ENCODE measurements at regions not wholly inside any gene's neighbourhood (a gene's known extent, or its start where the extent isn't known, plus 50 kb on each side); places are given as distances from the start of the nearest gene placed in this dataset.

DNA sequence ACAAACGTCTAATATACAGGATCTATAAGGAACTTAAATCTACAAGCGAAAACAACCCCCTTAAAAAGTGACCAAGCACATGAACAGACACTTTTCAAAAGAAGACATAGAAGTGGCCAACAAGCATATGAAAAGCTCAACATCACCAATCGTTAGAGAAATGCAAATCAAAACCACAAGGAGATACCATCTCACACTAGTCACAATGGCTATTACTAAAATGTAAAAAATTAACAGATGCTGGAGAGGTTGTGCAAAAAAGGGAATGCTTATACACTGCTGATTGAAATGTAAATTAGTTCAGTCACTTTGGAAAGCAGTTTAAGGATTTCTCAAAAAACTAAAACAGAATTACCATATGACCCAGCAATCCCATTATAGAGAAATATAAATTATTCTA is 1148.5 kb upstream of the FAM98A start:
- no peak overlapping the region for H3K4me3 ChIP-seq (ENCODE audit: low read depth in 1 of 3, low read length in 3 of 3)
- DNase-seq (ENCODE audit: low spot score) = no peak
- no peaks in the 10 kb centered on the region for H3K27me3 ChIP-seq (ENCODE audit: control insufficient read depth in 4 of 4, insufficient read depth in 4 of 4, low read length in 3 of 4)
- no peak overlapping the region for H3K27ac ChIP-seq (ENCODE audit: low read depth in 1 of 2, low read length in 2 of 2)
- TF ChIP-seq EGR1 (IDR thresholded peaks at IDR 0.05; ENCODE audit: low read depth in 2 of 2) (no peak), FOXA1 (IDR thresholded peaks at IDR 0.05) (no peak), FOXA2 (IDR thresholded peaks at IDR 0.05) (no peak), YY1 (IDR thresholded peaks at IDR 0.05) (no peak), JUND (IDR thresholded peaks at IDR 0.05) (no peak), NR2F2 (IDR thresholded peaks at IDR 0.05) (no peak), GABPA (IDR thresholded peaks at IDR 0.05 in 1 of 2, conservative IDR thresholded peaks at IDR 0.05 in 1 of 2) (no peak), RXRA (IDR thresholded peaks at IDR 0.05) (no peak)
- TF ChIP-seq, protein P1, sequence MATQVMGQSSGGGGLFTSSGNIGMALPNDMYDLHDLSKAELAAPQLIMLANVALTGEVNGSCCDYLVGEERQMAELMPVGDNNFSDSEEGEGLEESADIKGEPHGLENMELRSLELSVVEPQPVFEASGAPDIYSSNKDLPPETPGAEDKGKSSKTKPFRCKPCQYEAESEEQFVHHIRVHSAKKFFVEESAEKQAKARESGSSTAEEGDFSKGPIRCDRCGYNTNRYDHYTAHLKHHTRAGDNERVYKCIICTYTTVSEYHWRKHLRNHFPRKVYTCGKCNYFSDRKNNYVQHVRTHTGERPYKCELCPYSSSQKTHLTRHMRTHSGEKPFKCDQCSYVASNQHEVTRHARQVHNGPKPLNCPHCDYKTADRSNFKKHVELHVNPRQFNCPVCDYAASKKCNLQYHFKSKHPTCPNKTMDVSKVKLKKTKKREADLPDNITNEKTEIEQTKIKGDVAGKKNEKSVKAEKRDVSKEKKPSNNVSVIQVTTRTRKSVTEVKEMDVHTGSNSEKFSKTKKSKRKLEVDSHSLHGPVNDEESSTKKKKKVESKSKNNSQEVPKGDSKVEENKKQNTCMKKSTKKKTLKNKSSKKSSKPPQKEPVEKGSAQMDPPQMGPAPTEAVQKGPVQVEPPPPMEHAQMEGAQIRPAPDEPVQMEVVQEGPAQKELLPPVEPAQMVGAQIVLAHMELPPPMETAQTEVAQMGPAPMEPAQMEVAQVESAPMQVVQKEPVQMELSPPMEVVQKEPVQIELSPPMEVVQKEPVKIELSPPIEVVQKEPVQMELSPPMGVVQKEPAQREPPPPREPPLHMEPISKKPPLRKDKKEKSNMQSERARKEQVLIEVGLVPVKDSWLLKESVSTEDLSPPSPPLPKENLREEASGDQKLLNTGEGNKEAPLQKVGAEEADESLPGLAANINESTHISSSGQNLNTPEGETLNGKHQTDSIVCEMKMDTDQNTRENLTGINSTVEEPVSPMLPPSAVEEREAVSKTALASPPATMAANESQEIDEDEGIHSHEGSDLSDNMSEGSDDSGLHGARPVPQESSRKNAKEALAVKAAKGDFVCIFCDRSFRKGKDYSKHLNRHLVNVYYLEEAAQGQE (IDR thresholded peaks at IDR 0.05) = no peak
- TF ChIP-seq, protein P2, sequence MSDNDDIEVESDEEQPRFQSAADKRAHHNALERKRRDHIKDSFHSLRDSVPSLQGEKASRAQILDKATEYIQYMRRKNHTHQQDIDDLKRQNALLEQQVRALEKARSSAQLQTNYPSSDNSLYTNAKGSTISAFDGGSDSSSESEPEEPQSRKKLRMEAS (IDR thresholded peaks at IDR 0.05) = no peak
- TF ChIP-seq, protein P3, sequence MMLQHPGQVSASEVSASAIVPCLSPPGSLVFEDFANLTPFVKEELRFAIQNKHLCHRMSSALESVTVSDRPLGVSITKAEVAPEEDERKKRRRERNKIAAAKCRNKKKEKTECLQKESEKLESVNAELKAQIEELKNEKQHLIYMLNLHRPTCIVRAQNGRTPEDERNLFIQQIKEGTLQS (IDR thresholded peaks at IDR 0.05) = no peak
- H3K9me3 ChIP-seq (ENCODE audit: control insufficient read depth in 4 of 4, low read length in 3 of 4) = no peaks in the 10 kb centered on the region
- H3K36me3 ChIP-seq (ENCODE audit: control insufficient read depth in 4 of 4, insufficient read depth in 3 of 4, low read depth in 1 of 4, low read length in 3 of 4) = no peaks in the 10 kb centered on the region
- no peak overlapping the region for H3K9ac ChIP-seq (ENCODE audit: low read depth in 1 of 2, low read length in 2 of 2)
- no peaks in the 10 kb centered on the region for H3K4me1 ChIP-seq (ENCODE audit: control insufficient read depth in 4 of 4, insufficient read depth in 4 of 4, low read length in 3 of 4)
- WGBS = 51% methylated on average over 3 of the region's 3 CpGs

DNA sequence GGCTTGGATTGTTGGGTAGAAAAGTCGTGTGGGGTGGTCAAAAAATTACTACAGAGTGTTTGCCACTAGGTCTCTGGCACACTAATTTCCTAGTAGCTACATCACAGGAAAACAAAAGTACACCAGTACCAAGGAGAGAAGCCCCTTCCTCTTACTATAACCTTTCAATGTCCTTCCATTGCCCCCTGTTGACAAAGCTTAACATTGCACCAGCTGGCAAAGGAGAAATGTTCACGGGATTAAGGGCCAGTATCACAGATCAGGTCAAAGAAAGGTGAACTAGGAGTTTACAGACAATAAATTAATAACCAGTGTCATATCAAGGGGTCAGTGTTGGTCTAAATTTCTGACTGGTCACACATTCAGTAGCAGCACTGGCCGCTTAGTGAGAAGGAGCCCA is 1139.6 kb upstream of the FAM98A start:
- no peak overlapping the region for H3K27ac ChIP-seq (ENCODE audit: low read depth in 1 of 2, low read length in 2 of 2)
- WGBS = 28% methylated on average over 3 of the region's 3 CpGs

More for the DNA sequence above, 1139.6 kb upstream of the FAM98A start:
- peaks cover 0 to 3% (median 0%) of the 10 kb centered on the region in 4 donors for H3K4me1 ChIP-seq (ENCODE audit: control insufficient read depth in 4 of 4, insufficient read depth in 4 of 4, low read length in 3 of 4)
- no peak overlapping the region for H3K4me3 ChIP-seq (ENCODE audit: low read depth in 1 of 3, low read length in 3 of 3)
- no peaks in the 10 kb centered on the region for H3K9me3 ChIP-seq (ENCODE audit: control insufficient read depth in 4 of 4, low read length in 3 of 4)
- no peaks in the 10 kb centered on the region for H3K36me3 ChIP-seq (ENCODE audit: control insufficient read depth in 4 of 4, insufficient read depth in 3 of 4, low read depth in 1 of 4, low read length in 3 of 4)
- no peak for TF ChIP-seq FOXA2 (IDR thresholded peaks at IDR 0.05)
- no peak for TF ChIP-seq HNF4A (conservative IDR thresholded peaks at IDR 0.05)
- no peak for TF ChIP-seq HNF4G (IDR thresholded peaks at IDR 0.05)
- TF ChIP-seq, protein P2 (IDR thresholded peaks at IDR 0.05) = no peak
- TF ChIP-seq, protein P4, sequence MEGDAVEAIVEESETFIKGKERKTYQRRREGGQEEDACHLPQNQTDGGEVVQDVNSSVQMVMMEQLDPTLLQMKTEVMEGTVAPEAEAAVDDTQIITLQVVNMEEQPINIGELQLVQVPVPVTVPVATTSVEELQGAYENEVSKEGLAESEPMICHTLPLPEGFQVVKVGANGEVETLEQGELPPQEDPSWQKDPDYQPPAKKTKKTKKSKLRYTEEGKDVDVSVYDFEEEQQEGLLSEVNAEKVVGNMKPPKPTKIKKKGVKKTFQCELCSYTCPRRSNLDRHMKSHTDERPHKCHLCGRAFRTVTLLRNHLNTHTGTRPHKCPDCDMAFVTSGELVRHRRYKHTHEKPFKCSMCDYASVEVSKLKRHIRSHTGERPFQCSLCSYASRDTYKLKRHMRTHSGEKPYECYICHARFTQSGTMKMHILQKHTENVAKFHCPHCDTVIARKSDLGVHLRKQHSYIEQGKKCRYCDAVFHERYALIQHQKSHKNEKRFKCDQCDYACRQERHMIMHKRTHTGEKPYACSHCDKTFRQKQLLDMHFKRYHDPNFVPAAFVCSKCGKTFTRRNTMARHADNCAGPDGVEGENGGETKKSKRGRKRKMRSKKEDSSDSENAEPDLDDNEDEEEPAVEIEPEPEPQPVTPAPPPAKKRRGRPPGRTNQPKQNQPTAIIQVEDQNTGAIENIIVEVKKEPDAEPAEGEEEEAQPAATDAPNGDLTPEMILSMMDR (IDR thresholded peaks at IDR 0.05; ENCODE audit: low read depth, low read length, missing input control) = peak; percentile 44
- no peak for TF ChIP-seq EGR1 (IDR thresholded peaks at IDR 0.05; ENCODE audit: low read depth in 2 of 2)
- no peak for TF ChIP-seq SP1 (IDR thresholded peaks at IDR 0.05)
- TF ChIP-seq RAD21 (IDR thresholded peaks at IDR 0.05) = peak; percentile 67 to 74
- TF ChIP-seq RXRA (IDR thresholded peaks at IDR 0.05) = peak in 1 of 2 donors; percentile 6
- no peak for DNase-seq (ENCODE audit: low spot score)
- no peaks in the 10 kb centered on the region for H3K27me3 ChIP-seq (ENCODE audit: control insufficient read depth in 4 of 4, insufficient read depth in 4 of 4, low read length in 3 of 4)
- H3K9ac ChIP-seq (ENCODE audit: low read depth in 1 of 2, low read length in 2 of 2) = no peak overlapping the region
